Osteoblast (primary cell): ENCODE measurements at regions not wholly inside any gene's neighbourhood (a gene's known extent, or its start where the extent isn't known, plus 50 kb on each side); places are given as distances from the start of the nearest gene placed in this dataset.

Source experiments
- DNase-seq: peaks from one replicate; pipeline ENCODE4 v3.0.0; 2011; ENCODE audit warnings: low spot score, mixed read lengths; ENCODE audit not compliant: insufficient read length; ENCODE audit errors: missing footprints
- H2AFZ ChIP-seq: 2 replicates; pipeline ENCODE4 v1.6.0; 2011; ENCODE audit warnings: mild to moderate bottlenecking, low read length
- H3K27ac ChIP-seq: 2 replicates; pipeline ENCODE4 v1.5.1; 2011; ENCODE audit warnings: mild to moderate bottlenecking, low read depth, low read length, moderate library complexity
- H3K27me3 ChIP-seq: 2 replicates; pipeline ENCODE4 v1.6.0; 2012; ENCODE audit warnings: mild to moderate bottlenecking, control low read depth, inconsistent platforms, low read length, moderate library complexity; ENCODE audit not compliant: insufficient read depth
- H3K36me3 ChIP-seq: 2 replicates; pipeline ENCODE4 v1.5.1; 2011; ENCODE audit warnings: mild to moderate bottlenecking, low read length, control low read depth, moderate library complexity; ENCODE audit not compliant: insufficient read depth
- H3K4me1 ChIP-seq: 2 replicates; pipeline ENCODE4 v1.5.1; 2011; ENCODE audit warnings: mild to moderate bottlenecking, low read length, control low read depth, moderate library complexity; ENCODE audit not compliant: insufficient read depth
- H3K4me2 ChIP-seq: 2 replicates; pipeline ENCODE4 v1.6.0; 2011; ENCODE audit warnings: mild to moderate bottlenecking, low read length; ENCODE audit not compliant: insufficient read depth
- H3K4me3 ChIP-seq: fragments of 200-600 bp; sonication (generic); 3 replicates; pipeline ENCODE4 v1.5.1; 2012; ENCODE audit warnings: mild to moderate bottlenecking, low read length, inconsistent platforms; ENCODE audit not compliant: insufficient read depth
- H3K79me2 ChIP-seq: 2 replicates; pipeline ENCODE4 v1.6.0; 2012; ENCODE audit warnings: mild to moderate bottlenecking, low read length, control low read depth, inconsistent platforms; ENCODE audit not compliant: insufficient read depth
- H3K9me3 ChIP-seq: 2 replicates; pipeline ENCODE4 v1.5.1; 2011; ENCODE audit warnings: low read depth, low read length, control low read depth
- H4K20me1 ChIP-seq: 2 replicates; pipeline ENCODE4 v1.6.0; 2012; ENCODE audit warnings: mild to moderate bottlenecking, low read length, control low read depth; ENCODE audit not compliant: insufficient read depth
- TF ChIP-seq, protein P1 (sequence below): IDR thresholded peaks from 2 replicates; pipeline ENCODE4 v1.5.1; 2011; ENCODE audit warnings: mild to moderate bottlenecking, low read depth, low read length, moderate library complexity; ENCODE audit errors: extremely low read depth

- H3K9me3 ChIP-seq: no peaks in the 10 kb centered on the region
- H2AFZ ChIP-seq: no peak overlapping the region
- H3K4me1 ChIP-seq: no peaks in the 10 kb centered on the region
Observed at GRCh38 chr10:125555743-125556142, 127.2 kb downstream of the TEX36 start.

GRCh38 chr10:125555267-125555666 is 127.7 kb downstream of the TEX36 start:
- no peak for DNase-seq
- Histone ChIP-seq H2AFZ (no peak overlapping the region), H4K20me1 (no peaks in the 10 kb centered on the region), H3K27me3 (peaks cover 8% of the 10 kb centered on the region), H3K9me3 (no peaks in the 10 kb centered on the region), H3K27ac (no peak overlapping the region), H3K4me1 (no peaks in the 10 kb centered on the region), H3K36me3 (no peaks in the 10 kb centered on the region), H3K4me3 (no peak overlapping the region), H3K79me2 (no peaks in the 10 kb centered on the region), H3K4me2 (no peak overlapping the region)
- TF ChIP-seq, protein P1, sequence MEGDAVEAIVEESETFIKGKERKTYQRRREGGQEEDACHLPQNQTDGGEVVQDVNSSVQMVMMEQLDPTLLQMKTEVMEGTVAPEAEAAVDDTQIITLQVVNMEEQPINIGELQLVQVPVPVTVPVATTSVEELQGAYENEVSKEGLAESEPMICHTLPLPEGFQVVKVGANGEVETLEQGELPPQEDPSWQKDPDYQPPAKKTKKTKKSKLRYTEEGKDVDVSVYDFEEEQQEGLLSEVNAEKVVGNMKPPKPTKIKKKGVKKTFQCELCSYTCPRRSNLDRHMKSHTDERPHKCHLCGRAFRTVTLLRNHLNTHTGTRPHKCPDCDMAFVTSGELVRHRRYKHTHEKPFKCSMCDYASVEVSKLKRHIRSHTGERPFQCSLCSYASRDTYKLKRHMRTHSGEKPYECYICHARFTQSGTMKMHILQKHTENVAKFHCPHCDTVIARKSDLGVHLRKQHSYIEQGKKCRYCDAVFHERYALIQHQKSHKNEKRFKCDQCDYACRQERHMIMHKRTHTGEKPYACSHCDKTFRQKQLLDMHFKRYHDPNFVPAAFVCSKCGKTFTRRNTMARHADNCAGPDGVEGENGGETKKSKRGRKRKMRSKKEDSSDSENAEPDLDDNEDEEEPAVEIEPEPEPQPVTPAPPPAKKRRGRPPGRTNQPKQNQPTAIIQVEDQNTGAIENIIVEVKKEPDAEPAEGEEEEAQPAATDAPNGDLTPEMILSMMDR: no peak

More at GRCh38 chr10:125555743-125556142, 127.2 kb downstream of the TEX36 start:
- no peak for DNase-seq
- Histone ChIP-seq H3K36me3 (no peaks in the 10 kb centered on the region), H3K27me3 (peaks cover 8% of the 10 kb centered on the region), H4K20me1 (no peaks in the 10 kb centered on the region), H3K27ac (no peak overlapping the region), H3K4me2 (no peak overlapping the region), H3K79me2 (no peaks in the 10 kb centered on the region), H3K4me3 (no peak overlapping the region)
- TF ChIP-seq, protein P1: no peak

GRCh38 chr10:125554753-125555152 is 128.2 kb downstream of the TEX36 start:
- Histone ChIP-seq H3K36me3 (no peaks in the 10 kb centered on the region), H3K4me1 (no peaks in the 10 kb centered on the region), H3K9me3 (no peaks in the 10 kb centered on the region), H4K20me1 (no peaks in the 10 kb centered on the region), H3K27me3 (peaks cover 8% of the 10 kb centered on the region), H3K4me3 (no peak overlapping the region), H3K79me2 (no peaks in the 10 kb centered on the region), H2AFZ (no peak overlapping the region), H3K4me2 (no peak overlapping the region), H3K27ac (no peak overlapping the region)
- no peak for DNase-seq
- TF ChIP-seq, protein P1: no peak

DNA sequence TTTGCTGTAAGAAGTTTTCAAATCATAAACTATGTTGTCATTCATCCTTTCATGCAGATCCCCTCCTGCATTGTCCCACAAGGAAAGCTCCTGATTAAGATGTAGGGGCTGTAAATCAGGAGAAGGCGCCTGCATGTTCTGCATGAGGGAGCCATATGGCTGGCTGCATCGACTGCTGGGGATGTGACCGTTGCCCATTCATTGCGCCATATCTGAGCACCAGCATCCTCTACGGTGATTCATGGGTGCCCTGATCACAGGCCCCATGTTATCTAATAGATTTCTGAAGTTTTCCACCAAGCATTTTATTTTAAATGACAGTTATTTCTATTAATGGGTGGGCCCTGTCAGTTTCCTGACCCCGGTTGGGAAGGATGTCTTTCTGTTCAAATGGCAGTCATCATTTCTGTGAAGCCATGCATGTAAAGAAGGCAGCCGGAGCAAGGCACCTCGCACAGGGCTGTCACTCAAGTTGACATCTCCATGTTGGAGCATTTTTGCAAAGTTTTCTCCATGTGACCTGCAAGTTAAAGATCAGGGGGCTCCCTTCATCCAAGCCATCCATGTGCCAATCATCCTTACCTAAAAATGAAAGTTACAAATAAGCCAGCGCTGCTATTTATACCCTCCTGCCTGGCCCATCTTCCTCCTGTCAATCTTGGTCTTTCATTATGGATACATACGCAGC is 128.8 kb downstream of the TEX36 start:
- H2AFZ ChIP-seq: no peak overlapping the region
- no peaks in the 10 kb centered on the region for H4K20me1 ChIP-seq
- H3K79me2 ChIP-seq: no peaks in the 10 kb centered on the region
- H3K27me3 ChIP-seq: peaks cover 8% of the 10 kb centered on the region
- H3K4me2 ChIP-seq: no peak overlapping the region
- TF ChIP-seq, protein P1: no peak
- no peaks in the 10 kb centered on the region for H3K36me3 ChIP-seq
- DNase-seq: no peak
- no peak overlapping the region for H3K4me3 ChIP-seq
- H3K9me3 ChIP-seq: no peaks in the 10 kb centered on the region
- H3K4me1 ChIP-seq: no peaks in the 10 kb centered on the region
- no peak overlapping the region for H3K27ac ChIP-seq
